HG03097 (cell line): ENCODE measurements at regions not wholly inside any gene's neighbourhood (a gene's known extent, or its start where the extent isn't known, plus 50 kb on each side); places are given as distances from the start of the nearest gene placed in this dataset.
"Not testable (repeated sequence)": the region's sequence is repeated elsewhere in the genome, so short reads cannot be mapped to it uniquely, and the experiment has no call there.

Experiments
- ATAC-seq: cut with Tn5 transposase; IDR thresholded peaks from one replicate; pipeline ENCODE4 v1.9.1; 2021; ENCODE audit not compliant: unreplicated experiment, low FRiP score

- ATAC-seq, result no peak
Observed at GRCh38 chr12:124707316-124707715, 139.9 kb upstream of the NCOR2 start.

GRCh38 chr12:124706363-124706762 is 139.0 kb upstream of the NCOR2 start:
- ATAC-seq, result no peak

GRCh38 chr12:124705545-124706138 is 138.2 kb upstream of the NCOR2 start:
- no peak for ATAC-seq

- ATAC-seq, result no peak
Observed at GRCh38 chr12:124704619-124705018, 137.2 kb upstream of the NCOR2 start.

- no peak for ATAC-seq
Observed at GRCh38 chr12:124703856-124704255, 136.4 kb upstream of the NCOR2 start.

- no peak for ATAC-seq
Observed at GRCh38 chr12:124702736-124703135, 135.3 kb upstream of the NCOR2 start.

GRCh38 chr12:124700810-124701592 is 133.6 kb upstream of the NCOR2 start:
- no peak for ATAC-seq

GRCh38 chr12:124699909-124700308 is 132.5 kb upstream of the NCOR2 start:
- no peak for ATAC-seq

- ATAC-seq, result no peak
Observed at GRCh38 chr12:124698998-124699305, 131.5 kb upstream of the NCOR2 start.

GRCh38 chr12:124698211-124698997 is 131.0 kb upstream of the NCOR2 start:
- no peak for ATAC-seq

- ATAC-seq, result not testable (repeated sequence)
Observed at GRCh38 chr12:124697722-124698121, 130.3 kb upstream of the NCOR2 start.

GRCh38 chr12:124696693-124697476 is 129.5 kb upstream of the NCOR2 start:
- no peak for ATAC-seq

GRCh38 chr12:124695861-124696260 is 128.4 kb upstream of the NCOR2 start:
- ATAC-seq, result no peak

GRCh38 chr12:124694846-124695497 is 127.6 kb upstream of the NCOR2 start:
- ATAC-seq, result no peak

- ATAC-seq, result no peak
Observed at GRCh38 chr12:124694250-124694649, 126.8 kb upstream of the NCOR2 start.

GRCh38 chr12:124693111-124693723 is 125.8 kb upstream of the NCOR2 start:
- no peak for ATAC-seq

- no peak for ATAC-seq
Observed at GRCh38 chr12:124692443-124692842, 125.0 kb upstream of the NCOR2 start.

GRCh38 chr12:124691429-124691828 is 124.0 kb upstream of the NCOR2 start:
- ATAC-seq, result no peak

- no peak for ATAC-seq
Observed at GRCh38 chr12:124689631-124690030, 122.2 kb upstream of the NCOR2 start.
